22Rv1 (cell line): ENCODE measurements at regions not wholly inside any gene's neighbourhood (a gene's known extent, or its start where the extent isn't known, plus 50 kb on each side); places are given as distances from the start of the nearest gene placed in this dataset.

ENCODE experiments used
- ZFX ChIP-seq: fragments of 450-650 bp; IDR thresholded peaks from 2 replicates; pipeline ENCODE4 v1.6.1; 2017; ENCODE audit warnings: antibody characterized with exemption, borderline replicate concordance
- TF ChIP-seq, protein P1 (sequence below): fragments of 450-650 bp; IDR thresholded peaks from 2 replicates; pipeline ENCODE4 v1.5.1; 2017; ENCODE audit warnings: mild to moderate bottlenecking

DNA sequence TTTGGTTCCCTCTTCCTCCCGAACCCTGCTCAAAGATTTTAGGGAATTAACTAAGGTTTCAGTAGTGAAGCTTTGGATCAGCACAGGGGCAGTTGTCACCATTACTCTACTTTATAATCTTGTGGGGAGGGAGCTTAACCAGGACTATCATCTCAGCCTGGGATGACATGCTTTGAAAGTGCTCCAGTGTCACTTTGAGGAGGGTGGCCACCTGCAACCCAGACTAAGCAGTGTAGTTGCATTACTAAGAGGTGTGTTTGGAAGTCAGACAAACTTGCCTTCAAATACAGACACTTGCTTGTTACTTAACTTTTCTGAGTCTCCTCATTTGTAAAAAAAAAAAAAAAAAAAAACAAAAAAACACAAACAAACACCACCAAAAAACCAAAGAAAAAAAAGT is 340.3 kb upstream of the TBL1XR1 start:
- TF ChIP-seq, protein P1, sequence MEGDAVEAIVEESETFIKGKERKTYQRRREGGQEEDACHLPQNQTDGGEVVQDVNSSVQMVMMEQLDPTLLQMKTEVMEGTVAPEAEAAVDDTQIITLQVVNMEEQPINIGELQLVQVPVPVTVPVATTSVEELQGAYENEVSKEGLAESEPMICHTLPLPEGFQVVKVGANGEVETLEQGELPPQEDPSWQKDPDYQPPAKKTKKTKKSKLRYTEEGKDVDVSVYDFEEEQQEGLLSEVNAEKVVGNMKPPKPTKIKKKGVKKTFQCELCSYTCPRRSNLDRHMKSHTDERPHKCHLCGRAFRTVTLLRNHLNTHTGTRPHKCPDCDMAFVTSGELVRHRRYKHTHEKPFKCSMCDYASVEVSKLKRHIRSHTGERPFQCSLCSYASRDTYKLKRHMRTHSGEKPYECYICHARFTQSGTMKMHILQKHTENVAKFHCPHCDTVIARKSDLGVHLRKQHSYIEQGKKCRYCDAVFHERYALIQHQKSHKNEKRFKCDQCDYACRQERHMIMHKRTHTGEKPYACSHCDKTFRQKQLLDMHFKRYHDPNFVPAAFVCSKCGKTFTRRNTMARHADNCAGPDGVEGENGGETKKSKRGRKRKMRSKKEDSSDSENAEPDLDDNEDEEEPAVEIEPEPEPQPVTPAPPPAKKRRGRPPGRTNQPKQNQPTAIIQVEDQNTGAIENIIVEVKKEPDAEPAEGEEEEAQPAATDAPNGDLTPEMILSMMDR = no peak
- TF ChIP-seq ZFX = no peak
